Neural crest cell (in vitro differentiated cells): ENCODE measurements at regions not wholly inside any gene's neighbourhood (a gene's known extent, or its start where the extent isn't known, plus 50 kb on each side); places are given as distances from the start of the nearest gene placed in this dataset.

Experiments used
- DNase-seq: peaks from one replicate; pipeline ENCODE4 v3.0.0; 2021; ENCODE audit warnings: low read depth, mixed read lengths, low spot score
- H3K27ac Mint-ChIP-seq: one replicate; pipeline ENCODE4 v1.8.0; 2021; ENCODE audit warnings: mild to moderate bottlenecking, mixed read lengths; ENCODE audit not compliant: unreplicated experiment
- H3K27me3 Mint-ChIP-seq: 2 replicates; pipeline ENCODE4 v1.8.0; 2021; ENCODE audit warnings: low read depth, mild to moderate bottlenecking, mixed read lengths
- H3K36me3 Mint-ChIP-seq: 2 replicates; pipeline ENCODE4 v1.8.0; 2021; ENCODE audit warnings: low read depth, mild to moderate bottlenecking, mixed read lengths
- H3K4me1 Mint-ChIP-seq: 2 replicates; pipeline ENCODE4 v1.8.0; 2021; ENCODE audit warnings: mixed read lengths
- H3K4me3 Mint-ChIP-seq: one replicate; pipeline ENCODE4 v1.8.0; 2021; ENCODE audit warnings: mild to moderate bottlenecking, mixed read lengths
- H3K9me3 Mint-ChIP-seq: 2 replicates; pipeline ENCODE4 v1.8.0; 2021; ENCODE audit warnings: mixed read lengths
- CTCF ChIP-seq: fragments of 200-600 bp; sonication (generic); conservative IDR thresholded peaks from 2 replicates; pipeline ENCODE4 v1.5.0; 2021; ENCODE audit warnings: antibody characterized with exemption, mild to moderate bottlenecking

- Mint-ChIP-seq H3K9me3 (peaks cover 17% of the 10 kb centered on the region), H3K4me1 (peaks cover 25% of the 10 kb centered on the region), H3K36me3 (peaks cover 4% of the 10 kb centered on the region), H3K4me3 (no peak overlapping the region), H3K27me3 (no peaks in the 10 kb centered on the region), H3K27ac (peak overlapping the region; percentile 91)
- no peak for TF ChIP-seq CTCF
- no peak for DNase-seq
These were observed 508.5 kb downstream of the MID1IP1 start for GRCh38 chrX:39309721-39310152.

- Mint-ChIP-seq H3K36me3 (peaks cover 4% of the 10 kb centered on the region), H3K4me3 (no peak overlapping the region), H3K9me3 (peaks cover 14% of the 10 kb centered on the region), H3K4me1 (peaks cover 25% of the 10 kb centered on the region), H3K27ac (no peak overlapping the region), H3K27me3 (no peaks in the 10 kb centered on the region)
- TF ChIP-seq CTCF = no peak
- no peak for DNase-seq
These were observed 509.6 kb downstream of the MID1IP1 start for GRCh38 chrX:39310891-39311290.

- TF ChIP-seq CTCF = no peak
- H3K9me3 Mint-ChIP-seq = peaks cover 16% of the 10 kb centered on the region
- no peaks in the 10 kb centered on the region for H3K27me3 Mint-ChIP-seq
- H3K36me3 Mint-ChIP-seq = peaks cover 4% of the 10 kb centered on the region
- DNase-seq = no peak
- no peak overlapping the region for H3K27ac Mint-ChIP-seq
- H3K4me1 Mint-ChIP-seq = peaks cover 25% of the 10 kb centered on the region
- no peak overlapping the region for H3K4me3 Mint-ChIP-seq
These were observed 510.4 kb downstream of the MID1IP1 start for GRCh38 chrX:39311646-39312045.

DNA sequence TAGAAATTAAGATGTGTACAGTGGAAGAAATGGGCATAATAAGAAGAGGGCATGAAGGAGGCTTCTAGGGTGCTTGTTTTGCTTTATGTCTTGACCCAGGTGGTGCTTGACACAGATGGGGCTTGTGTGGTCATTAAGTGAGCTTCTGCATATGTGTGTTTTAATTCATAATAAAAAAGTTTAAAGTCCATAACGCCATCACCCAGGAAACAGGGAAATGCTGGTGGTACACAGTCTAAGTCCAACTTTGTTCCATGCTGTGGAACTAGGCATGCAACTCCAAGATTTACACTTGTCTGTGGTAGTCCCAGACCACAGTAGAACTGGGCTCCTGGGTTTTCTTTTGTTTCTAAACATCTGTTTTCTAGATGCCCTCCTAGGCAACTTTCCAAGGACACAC lies 511.9 kb downstream of the MID1IP1 start:
- Mint-ChIP-seq H3K36me3 (peaks cover 4% of the 10 kb centered on the region), H3K27ac (no peak overlapping the region), H3K9me3 (peaks cover 13% of the 10 kb centered on the region), H3K27me3 (no peaks in the 10 kb centered on the region), H3K4me3 (no peak overlapping the region), H3K4me1 (peaks cover 25% of the 10 kb centered on the region)
- no peak for TF ChIP-seq CTCF
- no peak for DNase-seq

DNA sequence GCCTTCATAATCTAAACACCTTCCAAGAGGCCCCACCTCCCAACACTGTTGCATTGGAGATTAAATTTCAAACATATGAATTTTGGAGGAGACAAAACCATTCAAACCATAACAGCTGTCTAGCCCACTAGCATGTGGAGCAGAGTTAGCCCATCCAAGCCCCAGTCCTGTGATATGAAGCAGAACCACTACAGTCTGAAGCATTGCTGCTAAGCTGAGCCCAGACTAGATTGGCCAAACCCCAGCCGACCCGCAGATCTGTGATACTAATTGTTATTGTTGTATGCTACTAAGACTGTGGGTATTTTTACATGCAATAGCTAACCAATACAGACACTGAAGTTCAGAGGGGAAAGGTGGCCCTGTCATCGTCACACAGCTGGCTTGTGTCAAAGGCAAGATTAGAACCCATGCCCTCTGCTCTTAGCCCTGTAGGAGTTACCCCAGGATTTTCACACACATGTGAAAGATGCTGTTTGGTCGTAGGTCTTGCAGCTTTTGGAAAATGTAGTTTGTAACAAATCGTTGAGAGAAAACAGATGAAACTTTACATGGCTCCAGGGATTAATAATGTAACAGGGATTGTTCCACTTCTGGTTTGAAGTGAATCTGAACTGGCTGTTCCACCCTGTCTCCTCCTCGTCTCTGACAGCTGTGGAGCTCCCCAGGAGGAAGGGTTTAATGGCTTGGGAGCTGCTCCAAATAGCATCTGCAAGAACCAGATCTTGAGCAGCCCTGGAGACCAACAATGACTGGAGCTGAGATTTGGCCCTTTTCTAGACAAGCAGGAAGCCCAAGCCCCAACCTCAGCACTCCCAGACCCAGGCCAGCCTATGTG lies 517.5 kb downstream of the MID1IP1 start:
- no peaks in the 10 kb centered on the region for H3K4me1 Mint-ChIP-seq
- no peak overlapping the region for H3K4me3 Mint-ChIP-seq
- H3K9me3 Mint-ChIP-seq = peaks cover 10% of the 10 kb centered on the region
- no peak for TF ChIP-seq CTCF
- H3K27ac Mint-ChIP-seq = no peak overlapping the region
- peaks cover 1% of the 10 kb centered on the region for H3K36me3 Mint-ChIP-seq
- no peaks in the 10 kb centered on the region for H3K27me3 Mint-ChIP-seq
- DNase-seq = no peak
